Midbrain (tissue), 1 donor: ENCODE measurements at regions not wholly inside any gene's neighbourhood (a gene's known extent, or its start where the extent isn't known, plus 50 kb on each side); places are given as distances from the start of the nearest gene placed in this dataset.
"Not testable (repeated sequence)": the region's sequence is repeated elsewhere in the genome, so short reads cannot be mapped to it uniquely, and the experiment has no call there.

Experiments used
- DNase-seq: peaks from one replicate; lab custom pipeline; 2025; lab: John Stamatoyannopoulos, UW

DNA sequence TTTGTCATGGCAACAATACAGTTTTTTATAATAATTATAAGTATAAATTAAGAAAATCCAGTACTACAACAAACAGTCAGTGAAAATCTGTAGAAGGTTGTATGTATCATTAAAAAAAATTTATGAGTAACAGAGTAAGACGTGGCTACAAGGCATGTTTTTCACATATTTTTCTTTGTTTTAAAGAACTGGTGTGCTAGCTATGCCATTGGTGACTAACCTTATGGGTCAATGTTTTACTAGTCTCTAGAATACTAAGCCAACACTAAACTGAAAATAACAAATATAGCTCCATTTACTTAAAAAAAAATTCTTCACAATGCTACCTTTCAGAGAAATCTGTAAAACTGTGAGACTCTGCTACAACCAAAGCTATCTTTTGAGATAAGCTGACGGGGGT lies 261.5 kb downstream of the ADGRL2 start:
- no peak for DNase-seq

DNA sequence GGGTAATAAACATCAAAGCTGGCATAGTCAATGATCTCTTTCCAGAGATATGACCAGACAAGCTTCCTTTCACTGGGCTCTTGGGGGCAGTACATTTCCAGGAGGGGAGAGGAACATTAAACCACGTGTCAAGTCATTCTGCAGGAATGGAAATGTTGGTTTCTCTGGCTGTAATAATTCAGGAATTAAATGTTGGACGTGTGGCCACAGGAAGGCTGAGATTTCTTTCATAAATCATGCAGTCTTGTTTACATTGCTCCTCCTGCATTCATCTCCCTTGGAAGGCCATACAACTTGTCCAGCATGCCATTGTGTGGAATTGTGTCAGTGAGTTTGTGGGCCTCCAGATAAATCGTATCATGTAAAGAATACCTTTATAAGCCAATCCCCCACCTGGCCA lies 259.2 kb downstream of the ADGRL2 start:
- no peak for DNase-seq

DNA sequence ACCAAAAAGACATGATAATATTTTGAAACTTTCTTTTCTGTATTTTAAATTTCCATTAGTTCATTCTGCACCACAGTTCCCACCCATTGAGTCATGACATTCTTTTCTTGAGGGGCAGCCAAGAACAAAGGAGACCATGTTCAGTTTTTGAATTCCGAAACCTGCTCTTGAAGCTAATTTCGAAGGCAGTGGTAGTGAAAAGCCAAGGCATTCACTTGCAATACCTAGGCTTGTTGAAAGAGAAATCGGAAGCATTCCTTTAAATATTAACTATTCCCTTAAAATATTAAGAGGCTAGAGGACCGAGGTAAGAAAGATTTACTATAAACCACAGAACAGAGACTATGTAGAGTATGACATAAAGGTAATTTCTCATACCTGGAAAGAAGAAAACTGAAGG lies 256.3 kb downstream of the ADGRL2 start:
- DNase-seq, result no peak

DNA sequence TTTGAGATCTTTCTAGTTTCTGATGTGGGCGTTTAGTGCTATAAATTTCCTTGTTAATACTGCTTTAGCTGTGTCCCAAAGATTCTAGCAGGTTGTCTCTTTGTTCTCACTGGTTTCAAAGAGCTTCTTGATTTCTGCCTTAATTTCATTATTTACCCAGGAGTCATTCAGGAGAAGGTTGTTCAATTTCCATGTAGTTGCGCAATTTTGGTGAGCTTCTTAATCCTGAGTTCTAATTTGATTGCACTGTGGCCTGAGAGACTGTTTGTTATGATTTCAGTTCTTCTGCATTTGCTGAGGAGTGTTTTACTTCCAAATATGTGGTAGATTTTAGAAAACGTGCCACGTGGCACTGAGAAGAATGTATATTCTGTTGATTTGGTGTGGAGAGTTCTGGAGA lies 254.6 kb downstream of the ADGRL2 start:
- DNase-seq, result not testable (repeated sequence)

DNA sequence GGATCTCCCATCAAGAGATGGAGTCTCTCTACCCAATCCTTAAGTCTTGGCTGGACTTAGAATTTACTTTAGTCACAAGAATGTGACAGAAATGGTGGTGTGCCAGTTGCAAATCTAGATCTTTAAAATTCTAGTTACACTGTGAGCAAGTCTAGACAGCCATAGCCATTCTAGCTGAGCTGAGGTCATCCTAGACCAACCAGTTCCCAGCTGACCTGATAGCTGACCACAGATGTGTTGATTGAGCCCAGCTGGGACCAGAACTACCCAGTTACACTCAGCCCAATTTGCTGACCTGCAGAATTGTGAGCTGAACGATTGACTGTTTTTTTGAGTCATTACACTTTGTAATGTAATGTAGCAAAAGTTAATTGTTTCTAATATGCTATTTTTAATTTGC lies 251.8 kb downstream of the ADGRL2 start:
- DNase-seq, result no peak

DNA sequence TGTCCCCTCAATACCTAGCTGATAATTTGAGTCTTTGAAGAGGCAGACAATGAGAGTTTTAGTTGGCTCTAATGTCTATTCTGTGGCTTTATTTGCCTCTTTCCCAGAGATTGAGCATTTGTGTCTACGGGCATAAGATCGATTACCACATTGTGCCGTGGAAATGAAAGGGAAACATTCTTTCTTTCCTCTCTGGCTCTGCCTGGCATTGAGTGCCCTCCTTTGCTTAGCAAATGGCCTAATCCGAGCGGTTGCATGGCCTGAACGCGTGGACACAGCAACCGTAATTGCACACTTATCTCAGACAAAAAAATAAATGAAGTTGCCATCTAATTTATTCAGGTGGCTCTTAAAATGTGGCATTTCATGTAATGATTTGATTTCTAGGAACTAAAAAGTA lies 247.9 kb downstream of the ADGRL2 start:
- no peak for DNase-seq

DNA sequence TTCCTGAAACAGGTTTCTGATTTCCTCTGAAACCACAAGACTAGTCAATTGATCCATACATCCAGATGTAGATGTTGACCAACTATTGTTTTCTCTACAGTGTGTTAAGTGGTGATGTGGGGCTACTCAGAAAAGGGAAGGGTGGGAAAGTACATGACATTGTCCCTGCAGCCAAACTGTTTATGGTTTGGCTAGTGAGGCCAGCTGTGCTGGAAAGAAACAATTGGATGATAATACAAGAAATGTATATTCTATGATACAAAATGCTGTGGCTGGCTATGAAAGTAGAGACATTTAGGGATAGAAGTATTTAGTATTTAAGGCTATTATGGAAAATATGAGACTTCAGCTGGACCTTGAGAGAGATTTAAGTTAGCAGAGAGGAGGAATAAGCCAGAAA lies 244.5 kb downstream of the ADGRL2 start:
- DNase-seq, result no peak

DNA sequence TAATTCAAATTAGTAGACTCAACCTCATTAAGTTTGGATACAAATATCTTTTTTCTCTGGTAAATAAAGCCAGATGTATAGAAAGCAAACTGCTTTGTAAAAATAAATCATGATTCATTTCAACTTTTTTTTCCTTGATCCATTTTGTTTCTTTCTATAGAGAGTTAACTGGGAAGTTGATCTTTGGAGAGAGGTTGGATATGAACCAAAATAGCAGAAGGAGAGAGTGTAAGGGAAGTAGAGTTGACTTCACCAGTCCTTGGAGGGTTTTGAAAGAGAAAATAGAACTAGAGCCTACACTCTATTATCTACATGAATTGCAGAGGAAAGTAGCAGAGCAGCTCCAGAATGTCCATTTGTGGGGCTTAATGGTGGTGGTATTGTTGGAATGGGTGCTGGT lies 243.8 kb downstream of the ADGRL2 start:
- no peak for DNase-seq

DNA sequence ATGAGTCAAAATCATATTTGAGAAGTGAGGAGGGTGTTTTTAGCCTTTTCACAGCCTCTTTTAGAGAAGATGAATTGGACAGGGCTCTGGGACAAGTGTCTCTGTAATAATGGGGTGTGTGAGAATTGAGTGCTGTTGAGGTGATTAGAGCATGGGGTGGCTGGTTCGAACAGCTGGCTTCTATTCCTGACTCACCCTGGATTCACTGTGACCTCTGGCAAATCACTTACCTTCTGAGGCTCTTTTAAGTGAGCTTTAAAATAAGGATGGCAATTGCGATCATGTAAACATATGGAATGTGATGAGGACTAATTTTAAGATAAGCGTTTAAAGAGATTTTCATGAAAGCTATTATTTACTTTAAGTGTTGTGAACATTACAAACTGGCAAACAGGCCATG lies 243.4 kb downstream of the ADGRL2 start:
- no peak for DNase-seq

DNA sequence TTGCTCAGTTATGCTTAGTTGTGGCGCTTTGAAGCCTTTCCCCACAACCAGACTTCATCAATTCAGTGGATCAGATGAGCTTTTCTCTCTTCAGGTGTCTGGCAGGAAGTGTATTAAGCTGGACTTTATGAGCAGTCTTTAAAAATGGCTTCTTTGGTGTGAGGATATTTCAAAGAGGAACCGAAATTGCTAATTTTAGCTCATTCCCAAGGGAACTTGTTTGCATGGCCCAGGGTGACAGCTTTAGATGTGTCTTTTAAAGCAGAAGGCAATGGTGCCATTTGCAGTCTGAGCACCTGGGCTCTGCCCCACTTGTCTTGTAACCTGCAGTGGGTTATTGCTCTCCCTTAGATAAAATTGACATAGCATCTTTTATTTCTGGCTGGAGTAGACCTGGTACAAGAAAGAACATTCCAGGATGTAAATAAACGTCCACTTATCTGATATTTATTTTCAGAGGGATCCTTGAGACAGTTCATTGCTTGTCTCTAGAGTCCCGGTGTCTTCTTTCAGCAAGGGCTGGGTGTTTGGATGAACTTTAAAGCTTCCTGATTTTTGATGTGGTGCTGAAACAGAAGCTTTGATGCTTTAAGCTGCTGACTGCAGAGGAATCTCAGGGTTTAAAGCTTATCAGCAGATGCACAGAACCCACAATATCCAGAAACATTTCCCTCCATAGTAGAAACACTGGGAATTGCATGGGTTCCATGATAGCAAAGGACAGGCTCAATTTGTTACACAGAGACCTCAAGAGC lies 241.7 kb downstream of the ADGRL2 start:
- DNase-seq, result no peak
